B cell (primary cell): ENCODE measurements at regions not wholly inside any gene's neighbourhood (a gene's known extent, or its start where the extent isn't known, plus 50 kb on each side); places are given as distances from the start of the nearest gene placed in this dataset.

Experiments
- CTCF ChIP-seq: fragments of 200-600 bp; IDR thresholded peaks from one replicate; pipeline ENCODE4 v1.8.0; 2022; ENCODE audit warnings: antibody characterized with exemption, mild to moderate bottlenecking
- EZH2 ChIP-seq: IDR thresholded peaks from 2 replicates; pipeline ENCODE4 v1.6.1; 2012; ENCODE audit warnings: borderline replicate concordance, low read depth, mild to moderate bottlenecking, moderate library complexity, low read length; ENCODE audit not compliant: insufficient read depth, poor library complexity, severe bottlenecking

- TF ChIP-seq CTCF (no peak), EZH2 (no peak)
Observed at GRCh38 chr18:22603902-22604301, 186.2 kb upstream of the CTAGE1 start.
